Loucy (cell line): ENCODE measurements at regions not wholly inside any gene's neighbourhood (a gene's known extent, or its start where the extent isn't known, plus 50 kb on each side); places are given as distances from the start of the nearest gene placed in this dataset.

Source experiments
- H2AFZ ChIP-seq: fragments of 200-600 bp; sonication (generic); 2 replicates; pipeline ENCODE4 v1.6.0; 2016; ENCODE audit warnings: antibody characterized with exemption, mild to moderate bottlenecking, low read length, moderate library complexity
- H3F3A ChIP-seq: fragments of 200-600 bp; 2 replicates; pipeline ENCODE4 v1.6.0; 2016; ENCODE audit warnings: antibody characterized with exemption, low read depth, mild to moderate bottlenecking
- H3K27me3 ChIP-seq: fragments of 200-600 bp; sonication (generic); 2 replicates; pipeline ENCODE4 v1.6.1; 2014; ENCODE audit warnings: low read length, mild to moderate bottlenecking; ENCODE audit not compliant: insufficient read depth, poor library complexity, severe bottlenecking
- H3K36me3 ChIP-seq: fragments of 200-600 bp; sonication (generic); 2 replicates; pipeline ENCODE4 v1.6.1; 2016; ENCODE audit warnings: low read length; ENCODE audit not compliant: insufficient read depth
- H3K4me1 ChIP-seq: fragments of 200-600 bp; sonication (generic); 2 replicates; pipeline ENCODE4 v1.5.1; 2014; ENCODE audit warnings: low read length, mild to moderate bottlenecking; ENCODE audit not compliant: insufficient read depth, poor library complexity, severe bottlenecking
- H3K4me2 ChIP-seq: fragments of 200-600 bp; sonication (generic); 2 replicates; pipeline ENCODE4 v1.6.0; 2014; ENCODE audit warnings: antibody characterized with exemption, low read length, low read depth, mild to moderate bottlenecking; ENCODE audit not compliant: poor library complexity, severe bottlenecking
- H3K4me3 ChIP-seq: fragments of 200-600 bp; sonication (generic); 2 replicates; pipeline ENCODE4 v1.5.1; 2014; ENCODE audit warnings: low read length, mild to moderate bottlenecking, mixed read lengths; ENCODE audit not compliant: poor library complexity, severe bottlenecking
- H3K79me2 ChIP-seq: fragments of 200-600 bp; sonication (generic); 2 replicates; pipeline ENCODE4 v1.6.1; 2014; ENCODE audit warnings: low read length; ENCODE audit not compliant: insufficient read depth
- H3K9ac ChIP-seq: fragments of 200-600 bp; sonication (generic); 2 replicates; pipeline ENCODE4 v1.6.0; 2014; ENCODE audit warnings: mild to moderate bottlenecking, low read depth, low read length, moderate library complexity; ENCODE audit not compliant: poor library complexity, severe bottlenecking
- H3K9me2 ChIP-seq: fragments of 200-600 bp; sonication (generic); replicated peaks from 2 replicates; pipeline ENCODE4 v1.6.1; 2016; ENCODE audit warnings: low read depth, low read length, mixed read lengths
- H3K9me3 ChIP-seq: fragments of 200-600 bp; sonication (generic); 2 replicates; pipeline ENCODE4 v1.6.1; 2014; ENCODE audit warnings: mild to moderate bottlenecking, antibody characterized with exemption, low read length, low read depth; ENCODE audit not compliant: insufficient read depth
- H4K20me1 ChIP-seq: fragments of 200-600 bp; sonication (generic); 2 replicates; pipeline ENCODE4 v1.6.0; 2014; ENCODE audit warnings: antibody characterized with exemption, low read length, mild to moderate bottlenecking; ENCODE audit not compliant: insufficient read depth, poor library complexity, severe bottlenecking
- CTCF ChIP-seq: fragments of 200-600 bp; sonication (generic); conservative IDR thresholded peaks from 2 replicates; pipeline ENCODE4 v1.5.1; 2014; ENCODE audit warnings: mild to moderate bottlenecking, antibody characterized with exemption, low read length
- EZH2phosphoT487 ChIP-seq: fragments of 200-600 bp; IDR thresholded peaks from 2 replicates; pipeline ENCODE4 v1.6.1; 2018; ENCODE audit warnings: antibody characterized with exemption, mild to moderate bottlenecking, moderate library complexity, borderline replicate concordance

GRCh38 chr14:58805605-58806409 is 168.0 kb downstream of the DACT1 start:
- H3K4me2 ChIP-seq = no peak overlapping the region
- no peaks in the 10 kb centered on the region for H3K9me2 ChIP-seq
- H2AFZ ChIP-seq = no peak overlapping the region
- no peaks in the 10 kb centered on the region for H3F3A ChIP-seq
- H4K20me1 ChIP-seq = no peaks in the 10 kb centered on the region
- no peaks in the 10 kb centered on the region for H3K27me3 ChIP-seq
- no peaks in the 10 kb centered on the region for H3K9me3 ChIP-seq
- H3K4me3 ChIP-seq = no peak overlapping the region
- no peak overlapping the region for H3K9ac ChIP-seq
- H3K4me1 ChIP-seq = no peaks in the 10 kb centered on the region
- TF ChIP-seq EZH2phosphoT487 (no peak), CTCF (no peak)
- no peaks in the 10 kb centered on the region for H3K36me3 ChIP-seq
- no peaks in the 10 kb centered on the region for H3K79me2 ChIP-seq

- H3K27me3 ChIP-seq = no peaks in the 10 kb centered on the region
- no peak overlapping the region for H3K4me2 ChIP-seq
- no peaks in the 10 kb centered on the region for H3K4me1 ChIP-seq
- TF ChIP-seq CTCF = no peak
- no peak for TF ChIP-seq EZH2phosphoT487
- no peak overlapping the region for H3K4me3 ChIP-seq
- no peak overlapping the region for H2AFZ ChIP-seq
- H3K9me3 ChIP-seq = no peaks in the 10 kb centered on the region
- no peaks in the 10 kb centered on the region for H3F3A ChIP-seq
- H4K20me1 ChIP-seq = no peaks in the 10 kb centered on the region
- H3K36me3 ChIP-seq = no peaks in the 10 kb centered on the region
- H3K79me2 ChIP-seq = no peaks in the 10 kb centered on the region
- H3K9ac ChIP-seq = no peak overlapping the region
- H3K9me2 ChIP-seq = no peaks in the 10 kb centered on the region
These were observed 169.4 kb downstream of the DACT1 start for GRCh38 chr14:58807191-58807590.

GRCh38 chr14:58808828-58809227 is 171.1 kb downstream of the DACT1 start:
- H3K9me3 ChIP-seq = no peaks in the 10 kb centered on the region
- no peak overlapping the region for H3K4me2 ChIP-seq
- H2AFZ ChIP-seq = no peak overlapping the region
- H3K36me3 ChIP-seq = no peaks in the 10 kb centered on the region
- no peaks in the 10 kb centered on the region for H3K9me2 ChIP-seq
- H3F3A ChIP-seq = no peaks in the 10 kb centered on the region
- H3K4me3 ChIP-seq = no peak overlapping the region
- H3K27me3 ChIP-seq = no peaks in the 10 kb centered on the region
- H4K20me1 ChIP-seq = no peaks in the 10 kb centered on the region
- no peak for TF ChIP-seq CTCF
- H3K9ac ChIP-seq = no peak overlapping the region
- H3K79me2 ChIP-seq = no peaks in the 10 kb centered on the region
- H3K4me1 ChIP-seq = no peaks in the 10 kb centered on the region
